K562 (cell line): ENCODE measurements at regions not wholly inside any gene's neighbourhood (a gene's known extent, or its start where the extent isn't known, plus 50 kb on each side); places are given as distances from the start of the nearest gene placed in this dataset.

Source experiments
- ARID2 ChIP-seq: fragments of 450-650 bp; IDR thresholded peaks from 2 replicates; pipeline ENCODE4 v1.6.1; 2017; ENCODE audit warnings: antibody characterized with exemption, mild to moderate bottlenecking
- CC2D1A ChIP-seq: fragments of 450-650 bp; IDR thresholded peaks from 2 replicates; pipeline ENCODE4 v1.6.1; 2017; ENCODE audit warnings: mild to moderate bottlenecking
- CREM ChIP-seq: IDR thresholded peaks from 2 replicates; pipeline ENCODE4 v1.6.1; 2014; ENCODE audit warnings: antibody characterized with exemption, low read depth
- CTCFL ChIP-seq: IDR thresholded peaks from 2 replicates; pipeline ENCODE4 v1.6.1; 2011; ENCODE audit warnings: borderline replicate concordance, low read depth, mild to moderate bottlenecking, moderate library complexity, low read length; ENCODE audit not compliant: insufficient read depth, poor library complexity, severe bottlenecking
- DEAF1 ChIP-seq: fragments of 450-650 bp; formaldehyde crosslinking; IDR thresholded peaks from 2 replicates; pipeline ENCODE4 v1.4.0; 2020; ENCODE audit warnings: mild to moderate bottlenecking, moderate library complexity
- POLR2B ChIP-seq: fragments of 450-650 bp; IDR thresholded peaks from 2 replicates; pipeline ENCODE4 v1.6.1; 2018; ENCODE audit warnings: low read depth; ENCODE audit not compliant: partially characterized antibody
- YY1 ChIP-seq, 3 experiments: IDR thresholded peaks; 2 replicates each; pipeline ENCODE4 v1.6.1; 2011; ENCODE audit warnings: low read length in 2 of 3, mild to moderate bottlenecking in 2 of 3, moderate library complexity in 2 of 3, borderline replicate concordance in 1 of 3, control low read depth in 1 of 3, low read depth in 1 of 3; ENCODE audit not compliant: insufficient read depth in 3 of 3, insufficient replicate concordance in 2 of 3, control insufficient read depth in 1 of 3, insufficient read length in 1 of 3; ENCODE audit errors: extremely low read depth in 1 of 3
- ZMIZ1 ChIP-seq, 2 experiments: fragments of 150-350 bp in 1 of 2; IDR thresholded peaks; 2 replicates each; pipeline ENCODE4 v1.6.1; 2012 to 2016; ENCODE audit warnings: low read depth in 2 of 2, low read length in 2 of 2, mild to moderate bottlenecking in 1 of 2, moderate library complexity in 1 of 2
- ZNF263 ChIP-seq: sonication (generic); formaldehyde crosslinking; IDR thresholded peaks from 2 replicates; pipeline ENCODE4 v1.8.0; 2022; ENCODE audit warnings: mild to moderate bottlenecking, missing genetic modification reagents, borderline replicate concordance
- ZNF76 ChIP-seq: fragments of 250-450 bp; sonication (Bioruptor Pico); IDR thresholded peaks from 2 replicates; pipeline ENCODE4 v1.4.0; 2020; ENCODE audit warnings: mild to moderate bottlenecking, moderate library complexity, borderline replicate concordance

- peak in 1 of 2 experiments; percentile 16; a peak in 1 of 4 replicates for TF ChIP-seq ZMIZ1 (IDR thresholded peaks at IDR 0.05; ENCODE audit: low read depth in 2 of 2, low read length in 2 of 2)
- TF ChIP-seq ZNF263: no peak
- peak in 2 of 3 experiments; percentile 21 to 73 for TF ChIP-seq YY1 (IDR thresholded peaks at IDR 0.05; ENCODE audit: borderline replicate concordance in 1 of 3, control insufficient read depth in 1 of 3, extremely low read depth in 1 of 3, insufficient read depth in 3 of 3, insufficient read length in 1 of 3, insufficient replicate concordance in 2 of 3, low read depth in 1 of 3, low read length in 2 of 3)
- TF ChIP-seq CTCFL: no peak
- peak; percentile 87 for TF ChIP-seq DEAF1 (CRISPR knock-in tag)
- no peak for TF ChIP-seq POLR2B
- TF ChIP-seq ZNF76: no peak
- TF ChIP-seq CC2D1A: peak; percentile 75
- 0 out of 2 replicates have a peak, but pooled peaks have one; percentile 46 for TF ChIP-seq CREM
- peak; percentile 57; the same call in 1 of the 2 replicates for TF ChIP-seq ARID2
Measured at GRCh38 chr1:13960375-13960987, 260.5 kb downstream of the PRDM2 start (continued).
